B cell (primary cell): ENCODE measurements at regions not wholly inside any gene's neighbourhood (a gene's known extent, or its start where the extent isn't known, plus 50 kb on each side); places are given as distances from the start of the nearest gene placed in this dataset.

Experiments used
- ATAC-seq: fragments of 200-7000 bp; cut with Tn5 transposase; one replicate; pipeline ENCODE4 v1.10.0; 2021; ENCODE audit warnings: low read depth, mild to moderate bottlenecking, moderate number of reproducible peaks, moderate library complexity
- CTCF ChIA-PET: fragments of 350-600 bp; sonication (Branson Sonifier 250); formaldehyde crosslinking; loops from one replicate; lab custom pipeline; 2021; ENCODE audit warnings: antibody characterized with exemption, inconsistent platforms; lab: Charles Lee
- POLR2A ChIA-PET: fragments of 350-600 bp; sonication (Branson Sonifier 250); formaldehyde crosslinking; loops from one replicate; lab custom pipeline; 2021; ENCODE audit warnings: antibody characterized with exemption; lab: Charles Lee
- DNase-seq: peaks from one replicate; pipeline ENCODE4 v3.0.0; 2013
- H2AFZ ChIP-seq: 2 replicates; pipeline ENCODE4 v1.6.1; 2012; ENCODE audit warnings: mild to moderate bottlenecking, low read depth, low read length; ENCODE audit not compliant: insufficient read depth, poor library complexity, severe bottlenecking
- H3K27ac ChIP-seq, 2 donors: 1 replicate in 1 of 2; 2 replicates in 1 of 2; pipeline ENCODE4 v1.5.1; 2012 to 2013; ENCODE audit warnings: low read length in 2 of 2, mild to moderate bottlenecking in 2 of 2, moderate library complexity in 1 of 2
- H3K27me3 ChIP-seq, 4 experiments: fragments of 200-600 bp in 1 of 4; sonication (generic) in 1 of 4; replicated peaks in 1 of 4; 1 replicate in 2 of 4; 2 replicates in 2 of 4; pipeline versions ENCODE4 v1.6.1 to v1.7.0; 2013 to 2016; ENCODE audit warnings: low read length in 3 of 4, mild to moderate bottlenecking in 2 of 4, mixed read lengths in 1 of 4, moderate library complexity in 1 of 4; ENCODE audit not compliant: insufficient read depth in 4 of 4, control insufficient read depth in 3 of 4; ENCODE audit errors: control extremely low read depth in 1 of 4
- H3K36me3 ChIP-seq, 2 experiments: replicated peaks in 1 of 2; 1 replicate in 1 of 2; 2 replicates in 1 of 2; pipeline versions ENCODE4 v1.6.1 to v1.7.1; 2013; ENCODE audit warnings: low read length in 1 of 2; ENCODE audit not compliant: insufficient read depth in 2 of 2, control insufficient read depth in 1 of 2; ENCODE audit errors: control extremely low read depth in 1 of 2, extremely low read depth in 1 of 2
- H3K4me1 ChIP-seq, 2 donors: fragments of 200-600 bp in 1 of 2; sonication (generic) in 1 of 2; 1 replicate in 1 of 2; 2 replicates in 1 of 2; pipeline versions ENCODE4 v1.5.1 to v1.6.1; 2013 to 2017; ENCODE audit warnings: low read length in 2 of 2; ENCODE audit not compliant: control insufficient read depth in 2 of 2, insufficient read depth in 2 of 2
- H3K4me2 ChIP-seq: replicated peaks from 2 replicates; pipeline ENCODE3; 2012; ENCODE audit warnings: mild to moderate bottlenecking, low read depth, low read length; ENCODE audit not compliant: poor library complexity, severe bottlenecking
- H3K4me3 ChIP-seq, 5 experiments: fragments of 200-600 bp in 1 of 5; sonication (generic) in 1 of 5; 1 replicate in 3 of 5; 2 replicates in 2 of 5; pipeline versions ENCODE4 v1.5.1 to v1.7.0; 2011 to 2016; ENCODE audit warnings: low read length in 4 of 5, mild to moderate bottlenecking in 4 of 5, low read depth in 2 of 5, control low read depth in 1 of 5, moderate library complexity in 1 of 5; ENCODE audit not compliant: insufficient read depth in 1 of 5; ENCODE audit errors: control extremely low read depth in 1 of 5, extremely low read depth in 1 of 5
- H3K79me2 ChIP-seq: fragments of 200-600 bp; sonication (generic); one replicate; pipeline ENCODE4 v1.6.0; 2016; ENCODE audit warnings: low read length; ENCODE audit not compliant: control insufficient read depth, insufficient read depth
- H3K9ac ChIP-seq: fragments of 200-600 bp; sonication (generic); 2 replicates; pipeline ENCODE4 v1.6.1; 2017; ENCODE audit warnings: mild to moderate bottlenecking, low read length, moderate library complexity
- H3K9me3 ChIP-seq, 3 donors: one replicate each; pipeline versions ENCODE4 v1.6.1 to v1.7.1; 2013; ENCODE audit warnings: low read length in 2 of 3; ENCODE audit not compliant: control insufficient read depth in 2 of 3, insufficient read depth in 1 of 3; ENCODE audit errors: control extremely low read depth in 1 of 3
- H4K20me1 ChIP-seq: 2 replicates; pipeline ENCODE4 v1.6.0; 2012; ENCODE audit warnings: mild to moderate bottlenecking, low read length; ENCODE audit not compliant: insufficient read depth, control insufficient read depth, poor library complexity, severe bottlenecking
- H3K27ac Mint-ChIP-seq: one replicate; pipeline ENCODE4 v1.8.0; 2021; ENCODE audit warnings: mixed read lengths
- H3K27me3 Mint-ChIP-seq: one replicate; pipeline ENCODE4 v1.8.0; 2021; ENCODE audit warnings: mixed read lengths
- H3K4me1 Mint-ChIP-seq: one replicate; pipeline ENCODE4 v1.8.0; 2021; ENCODE audit warnings: mixed read lengths
- H3K4me3 Mint-ChIP-seq: one replicate; pipeline ENCODE4 v1.8.0; 2021; ENCODE audit warnings: mixed read lengths
- H3K9me3 Mint-ChIP-seq: one replicate; pipeline ENCODE4 v1.8.0; 2022; ENCODE audit warnings: mixed read lengths; ENCODE audit not compliant: insufficient read depth
- EZH2 ChIP-seq: IDR thresholded peaks from 2 replicates; pipeline ENCODE4 v1.6.1; 2012; ENCODE audit warnings: borderline replicate concordance, low read depth, mild to moderate bottlenecking, moderate library complexity, low read length; ENCODE audit not compliant: insufficient read depth, poor library complexity, severe bottlenecking
- WGBS: methylation state at CpG from one replicate; pipeline ENCODE4 v1.1.5; 2013; ENCODE audit warnings: missing lambda C conversion rate; ENCODE audit not compliant: insufficient coverage; 5-methylcytosine and 5-hydroxymethylcytosine counted together
- intact Hi-C: fragments of 100-400 bp; cut with micrococcal nuclease; formaldehyde crosslinking; loops from one replicate; pipeline ENCODE4 v1.10.0; 2022
- TF ChIP-seq, protein P1 (sequence below): fragments of 200-600 bp; IDR thresholded peaks from one replicate; pipeline ENCODE4 v1.8.0; 2022; ENCODE audit warnings: antibody characterized with exemption, mild to moderate bottlenecking

DNA sequence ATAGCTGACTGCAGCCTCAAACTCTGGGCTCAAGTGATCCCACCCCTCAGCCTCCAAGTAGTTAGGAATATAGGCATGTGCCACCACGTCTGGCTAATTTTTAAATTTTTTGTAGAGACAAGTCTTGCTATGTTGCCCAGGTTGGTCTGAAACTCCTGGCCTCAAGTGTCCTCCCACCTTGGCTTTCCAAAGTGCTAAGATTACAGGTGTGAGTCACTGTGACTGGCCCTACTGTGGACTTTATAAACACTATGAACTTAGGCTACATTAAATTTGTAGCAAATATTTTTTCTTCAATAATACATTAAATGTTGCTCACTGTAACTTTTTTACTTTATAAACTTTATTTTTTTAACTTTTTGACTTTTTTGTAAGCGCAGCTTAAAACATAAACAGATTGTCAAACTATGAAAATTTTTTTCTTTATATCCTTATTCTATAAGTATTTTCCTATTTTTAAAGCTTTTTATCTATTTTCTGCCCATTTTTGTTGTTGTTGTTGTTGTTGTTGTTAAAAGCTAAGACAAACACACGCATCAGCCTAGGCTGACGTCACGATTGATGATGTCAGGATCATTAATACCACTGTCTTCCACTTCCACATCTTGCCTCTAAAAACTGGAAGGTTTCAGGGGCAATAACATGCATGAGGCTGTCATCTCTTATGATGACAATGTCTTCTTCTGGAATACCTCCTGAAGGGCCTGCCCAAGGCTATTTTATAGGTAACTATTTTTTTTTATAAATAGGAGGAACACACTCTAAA lies 204.2 kb downstream of the KLF5 start:
- Mint-ChIP-seq H3K27me3 (no peaks in the 10 kb centered on the region), H3K4me3 (no peak overlapping the region), H3K4me1 (no peaks in the 10 kb centered on the region), H3K9me3 (no peaks in the 10 kb centered on the region), H3K27ac (no peak overlapping the region)
- Histone ChIP-seq H3K4me2 (no peak overlapping the region), H4K20me1 (no peaks in the 10 kb centered on the region), H3K9me3 (no peaks in the 10 kb centered on the region), H3K4me3 (no peak overlapping the region), H3K79me2 (no peaks in the 10 kb centered on the region), H3K27me3 (no peaks in the 10 kb centered on the region), H3K36me3 (no peaks in the 10 kb centered on the region), H3K4me1 (no peaks in the 10 kb centered on the region), H2AFZ (no peak overlapping the region), H3K9ac (no peak overlapping the region), H3K27ac (no peak overlapping the region)
- intact Hi-C loops = no loop called here
- no peak for TF ChIP-seq EZH2
- TF ChIP-seq, protein P1, sequence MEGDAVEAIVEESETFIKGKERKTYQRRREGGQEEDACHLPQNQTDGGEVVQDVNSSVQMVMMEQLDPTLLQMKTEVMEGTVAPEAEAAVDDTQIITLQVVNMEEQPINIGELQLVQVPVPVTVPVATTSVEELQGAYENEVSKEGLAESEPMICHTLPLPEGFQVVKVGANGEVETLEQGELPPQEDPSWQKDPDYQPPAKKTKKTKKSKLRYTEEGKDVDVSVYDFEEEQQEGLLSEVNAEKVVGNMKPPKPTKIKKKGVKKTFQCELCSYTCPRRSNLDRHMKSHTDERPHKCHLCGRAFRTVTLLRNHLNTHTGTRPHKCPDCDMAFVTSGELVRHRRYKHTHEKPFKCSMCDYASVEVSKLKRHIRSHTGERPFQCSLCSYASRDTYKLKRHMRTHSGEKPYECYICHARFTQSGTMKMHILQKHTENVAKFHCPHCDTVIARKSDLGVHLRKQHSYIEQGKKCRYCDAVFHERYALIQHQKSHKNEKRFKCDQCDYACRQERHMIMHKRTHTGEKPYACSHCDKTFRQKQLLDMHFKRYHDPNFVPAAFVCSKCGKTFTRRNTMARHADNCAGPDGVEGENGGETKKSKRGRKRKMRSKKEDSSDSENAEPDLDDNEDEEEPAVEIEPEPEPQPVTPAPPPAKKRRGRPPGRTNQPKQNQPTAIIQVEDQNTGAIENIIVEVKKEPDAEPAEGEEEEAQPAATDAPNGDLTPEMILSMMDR = no peak
- ChIA-PET CTCF (interaction anchor here (1.2 kb wide), 1 partner anchor 14 kb away, joined by 3 read pairs; no protein-coding TSS in a partner anchor), POLR2A (no interaction called here)
- DNase-seq (no peak), ATAC-seq (no peak)
- no CpG with 5 or more reads among the region's 5 CpGs for WGBS

DNA sequence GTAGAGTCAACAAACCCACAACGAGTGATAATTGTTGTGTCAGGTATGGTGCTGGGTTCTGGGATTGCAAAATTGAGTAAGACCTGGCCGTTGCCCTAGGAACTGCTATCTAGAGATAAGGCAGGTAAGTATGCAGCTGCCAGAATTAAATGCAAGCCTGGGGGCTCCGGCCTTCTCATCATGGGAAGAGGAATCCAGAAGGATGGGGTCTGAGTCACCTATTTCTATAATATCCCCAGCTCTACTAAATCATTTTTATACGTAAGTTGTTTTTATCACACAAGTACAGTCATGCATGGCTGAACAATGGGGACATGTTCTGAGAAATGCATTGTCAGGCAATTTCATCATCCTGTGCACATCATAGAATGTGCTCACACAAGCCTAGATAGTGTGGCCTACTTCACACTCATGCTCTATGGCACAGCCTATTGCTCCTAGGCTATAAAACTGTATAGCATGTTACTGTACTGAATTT lies 203.0 kb downstream of the KLF5 start:
- Histone ChIP-seq H3K79me2 (no peaks in the 10 kb centered on the region), H3K36me3 (no peaks in the 10 kb centered on the region), H3K4me2 (no peak overlapping the region), H2AFZ (no peak overlapping the region), H3K4me1 (no peaks in the 10 kb centered on the region), H4K20me1 (no peaks in the 10 kb centered on the region), H3K4me3 (no peak overlapping the region), H3K9ac (no peak overlapping the region), H3K9me3 (no peaks in the 10 kb centered on the region), H3K27me3 (no peaks in the 10 kb centered on the region), H3K27ac (no peak overlapping the region)
- DNase-seq (no peak), ATAC-seq (no peak)
- ChIA-PET CTCF (no interaction called here), POLR2A (no interaction called here)
- H3K27me3 Mint-ChIP-seq = no peaks in the 10 kb centered on the region
- H3K9me3 Mint-ChIP-seq = no peaks in the 10 kb centered on the region
- WGBS = 83% methylated on average over 2 of the region's 4 CpGs
- H3K4me1 Mint-ChIP-seq = no peaks in the 10 kb centered on the region
- intact Hi-C loops = no loop called here
- H3K4me3 Mint-ChIP-seq = no peak overlapping the region
- TF ChIP-seq, protein P1 = no peak
- TF ChIP-seq EZH2 = no peak
- no peak overlapping the region for H3K27ac Mint-ChIP-seq
